H9 (cell line): ENCODE measurements at regions not wholly inside any gene's neighbourhood (a gene's known extent, or its start where the extent isn't known, plus 50 kb on each side); places are given as distances from the start of the nearest gene placed in this dataset.

Experiments
- DNase-seq: peaks from one replicate; pipeline ENCODE4 v3.0.0-alpha.2; 2017
- H2AFZ ChIP-seq: one replicate; pipeline ENCODE4 v1.6.1; 2013; ENCODE audit warnings: mild to moderate bottlenecking, low read length, control low read depth, moderate library complexity
- H2AK5ac ChIP-seq: 2 replicates; pipeline ENCODE4 v1.6.1; 2013; ENCODE audit warnings: low read length, control low read depth, mixed read lengths; ENCODE audit not compliant: insufficient read length
- H2BK120ac ChIP-seq: one replicate; pipeline ENCODE4 v1.6.1; 2013; ENCODE audit warnings: low read depth, mild to moderate bottlenecking, low read length, control low read depth, inconsistent platforms; ENCODE audit not compliant: poor library complexity, severe bottlenecking
- H2BK12ac ChIP-seq: 2 replicates; pipeline ENCODE4 v1.6.1; 2013; ENCODE audit warnings: low read length, control low read depth, mixed read lengths, low read depth; ENCODE audit not compliant: insufficient read length
- H2BK15ac ChIP-seq: 2 replicates; pipeline ENCODE4 v1.6.1; 2013; ENCODE audit warnings: low read depth, low read length, control low read depth
- H2BK20ac ChIP-seq: one replicate; pipeline ENCODE4 v1.6.1; 2013; ENCODE audit warnings: low read depth, mild to moderate bottlenecking, low read length, control low read depth, inconsistent platforms; ENCODE audit not compliant: poor library complexity, severe bottlenecking
- H2BK5ac ChIP-seq: 2 replicates; pipeline ENCODE4 v1.6.1; 2013; ENCODE audit warnings: low read length, control low read depth, mixed read lengths; ENCODE audit not compliant: insufficient read length
- H3K14ac ChIP-seq: 2 replicates; pipeline ENCODE4 v1.6.1; 2013; ENCODE audit warnings: low read length, control low read depth; ENCODE audit not compliant: insufficient read depth
- H3K18ac ChIP-seq: 2 replicates; pipeline ENCODE4 v1.6.1; 2013; ENCODE audit warnings: low read depth, mild to moderate bottlenecking, mixed read lengths, low read length, control low read depth; ENCODE audit not compliant: insufficient read length
- H3K23ac ChIP-seq: 2 replicates; pipeline ENCODE4 v1.6.1; 2013; ENCODE audit warnings: low read length, control low read depth, mixed read lengths, low read depth; ENCODE audit not compliant: insufficient read length
- H3K23me2 ChIP-seq: 2 replicates; pipeline ENCODE4 v1.6.1; 2013; ENCODE audit warnings: low read depth, mild to moderate bottlenecking, mixed read lengths, low read length, control low read depth; ENCODE audit not compliant: insufficient read length, poor library complexity, severe bottlenecking
- H3K27ac ChIP-seq: 2 replicates; pipeline ENCODE4 v1.5.1; 2013; ENCODE audit warnings: low read length, control low read depth, mixed read lengths, low read depth; ENCODE audit not compliant: insufficient read length
- H3K27me3 ChIP-seq: 2 replicates; pipeline ENCODE4 v1.6.1; 2013; ENCODE audit warnings: low read length, control low read depth, inconsistent platforms; ENCODE audit not compliant: insufficient read depth
- H3K4ac ChIP-seq: 2 replicates; pipeline ENCODE4 v1.6.1; 2013; ENCODE audit warnings: low read depth, mild to moderate bottlenecking, control low read depth, inconsistent platforms, low read length, moderate library complexity
- H3K4me1 ChIP-seq: 2 replicates; pipeline ENCODE4 v1.6.1; 2013; ENCODE audit warnings: low read length, control low read depth, inconsistent platforms; ENCODE audit not compliant: insufficient read depth
- H3K4me2 ChIP-seq: 2 replicates; pipeline ENCODE4 v1.6.1; 2013; ENCODE audit warnings: low read length, control low read depth, mixed read lengths; ENCODE audit not compliant: insufficient read length, insufficient read depth
- H3K56ac ChIP-seq: 2 replicates; pipeline ENCODE4 v1.6.1; 2013; ENCODE audit warnings: low read depth, mild to moderate bottlenecking, mixed read lengths, low read length, control low read depth; ENCODE audit not compliant: insufficient read length
- H3K79me1 ChIP-seq: 2 replicates; pipeline ENCODE4 v1.6.1; 2013; ENCODE audit warnings: low read depth, mild to moderate bottlenecking, moderate library complexity, low read length, control low read depth, inconsistent platforms; ENCODE audit not compliant: insufficient read depth, poor library complexity, severe bottlenecking
- H3K79me2 ChIP-seq: 2 replicates; pipeline ENCODE4 v1.6.1; 2013; ENCODE audit warnings: low read length, control low read depth, inconsistent platforms; ENCODE audit not compliant: insufficient read depth
- H3K9ac ChIP-seq: 2 replicates; pipeline ENCODE4 v1.6.1; 2013; ENCODE audit warnings: low read length, control low read depth, mixed read lengths; ENCODE audit not compliant: insufficient read length; ENCODE audit errors: extremely low read depth
- H3K9me3 ChIP-seq: one replicate; pipeline ENCODE4 v1.6.1; 2013; ENCODE audit warnings: low read depth, low read length, inconsistent platforms; ENCODE audit not compliant: control insufficient read depth
- H3T11ph ChIP-seq: one replicate; pipeline ENCODE4 v1.6.1; 2013; ENCODE audit warnings: mild to moderate bottlenecking, low read length, control low read depth, inconsistent platforms
- H4K20me1 ChIP-seq: one replicate; pipeline ENCODE4 v1.6.1; 2013; ENCODE audit not compliant: control insufficient read depth, insufficient read length, insufficient read depth
- H4K5ac ChIP-seq: 2 replicates; pipeline ENCODE4 v1.6.1; 2013; ENCODE audit warnings: low read depth, mild to moderate bottlenecking, mixed read lengths, low read length, control low read depth; ENCODE audit not compliant: insufficient read length
- H4K8ac ChIP-seq: replicated peaks from 2 replicates; pipeline ENCODE4 v1.6.1; 2013; ENCODE audit warnings: low read length, control low read depth, mixed read lengths, low read depth; ENCODE audit not compliant: insufficient read length
- H4K91ac ChIP-seq: 2 replicates; pipeline ENCODE4 v1.6.1; 2013; ENCODE audit warnings: low read depth, mild to moderate bottlenecking, moderate library complexity, mixed read lengths, low read length, control low read depth; ENCODE audit not compliant: insufficient read length
- H3K27ac Mint-ChIP-seq, 3 experiments: 2 replicates in 2 of 3; 3 replicates in 1 of 3; pipeline ENCODE4 v1.8.0; 2020 to 2021; ENCODE audit warnings: mixed read lengths in 3 of 3, mild to moderate bottlenecking in 1 of 3, moderate library complexity in 1 of 3
- H3K27me3 Mint-ChIP-seq: 2 replicates; pipeline ENCODE4 v1.8.0; 2021; ENCODE audit warnings: low read depth, mild to moderate bottlenecking, moderate library complexity, mixed read lengths
- H3K36me3 Mint-ChIP-seq, 3 experiments: 2 replicates in 2 of 3; 3 replicates in 1 of 3; pipeline ENCODE4 v1.8.0; 2020 to 2021; ENCODE audit warnings: low read depth in 3 of 3, mixed read lengths in 3 of 3; ENCODE audit not compliant: insufficient read depth in 1 of 3
- H3K4me1 Mint-ChIP-seq, 2 experiments: 2 replicates each; pipeline ENCODE4 v1.8.0; 2020; ENCODE audit warnings: mixed read lengths in 2 of 2
- H3K4me3 Mint-ChIP-seq, 2 experiments: 2 replicates in 1 of 2; 3 replicates in 1 of 2; pipeline ENCODE4 v1.8.0; 2020 to 2021; ENCODE audit warnings: mild to moderate bottlenecking in 2 of 2, mixed read lengths in 2 of 2, moderate library complexity in 1 of 2
- H3K9me3 Mint-ChIP-seq, 2 experiments: 2 replicates in 1 of 2; 3 replicates in 1 of 2; pipeline ENCODE4 v1.8.0; 2020; ENCODE audit warnings: mild to moderate bottlenecking in 2 of 2, mixed read lengths in 2 of 2, moderate library complexity in 1 of 2
- WGBS: extraction: QIAGEN DNeasy Blood & Tissue Kit; methylation state at CpG from one replicate; pipeline ENCODE4 v1.1.7; 2013; ENCODE audit warnings: missing lambda C conversion rate, low lambda C conversion rate, mixed read lengths; ENCODE audit not compliant: insufficient read length; ENCODE audit errors: extremely low coverage; 5-methylcytosine and 5-hydroxymethylcytosine counted together
- TF ChIP-seq, protein P1 (sequence below): fragments of 200-600 bp; sonication (generic); conservative IDR thresholded peaks from 3 replicates; pipeline ENCODE4 v1.8.0; 2021; ENCODE audit warnings: antibody characterized with exemption, mild to moderate bottlenecking

DNA sequence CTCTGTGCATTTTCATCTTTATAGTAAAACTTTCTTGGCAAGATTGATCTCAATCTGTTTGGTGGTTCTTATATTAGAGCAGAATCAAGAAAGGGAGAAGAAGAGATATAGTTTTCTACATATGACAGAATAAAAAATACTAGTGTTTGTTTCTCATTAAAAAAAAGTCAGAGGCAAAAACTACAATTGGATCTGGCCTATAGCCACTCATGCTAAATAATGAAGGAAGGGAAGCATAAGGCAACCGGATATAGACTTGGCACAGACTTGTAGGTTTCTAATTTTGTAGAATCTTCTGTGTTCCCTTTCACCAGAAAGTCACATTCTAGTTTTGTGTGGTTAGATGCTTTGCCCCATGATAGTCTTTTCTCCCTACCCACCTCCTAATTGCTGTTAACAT is 306.2 kb downstream of the PIK3R1 start:
- no peak for DNase-seq
- no peak overlapping the region for H3K27ac Mint-ChIP-seq
- Histone ChIP-seq H2BK15ac (no peak overlapping the region), H3K56ac (no peak overlapping the region), H4K20me1 (no peaks in the 10 kb centered on the region), H3K27ac (no peak overlapping the region), H3K9me3 (no peaks in the 10 kb centered on the region), H3K79me2 (no peaks in the 10 kb centered on the region), H3K4ac (no peak overlapping the region), H2BK12ac (no peak overlapping the region), H3K27me3 (no peaks in the 10 kb centered on the region), H3K4me1 (no peaks in the 10 kb centered on the region), H3K23ac (no peak overlapping the region), H2AK5ac (no peak overlapping the region), H4K8ac (no peak overlapping the region), H2BK120ac (no peak overlapping the region), H2BK5ac (no peak overlapping the region), H3K23me2 (no peaks in the 10 kb centered on the region), H4K91ac (no peak overlapping the region), H3K4me2 (no peak overlapping the region), H3K18ac (no peak overlapping the region), H3T11ph (no peak overlapping the region), H3K79me1 (no peaks in the 10 kb centered on the region), H2AFZ (no peak overlapping the region), H3K14ac (no peak overlapping the region), H4K5ac (no peak overlapping the region), H3K9ac (no peak overlapping the region), H2BK20ac (no peak overlapping the region)
- H3K4me3 Mint-ChIP-seq, result no peak overlapping the region
- peaks cover 3 to 5% of the 10 kb centered on the region in 2 experiments; a peak in 3 of 5 replicates for H3K9me3 Mint-ChIP-seq
- TF ChIP-seq, protein P1, sequence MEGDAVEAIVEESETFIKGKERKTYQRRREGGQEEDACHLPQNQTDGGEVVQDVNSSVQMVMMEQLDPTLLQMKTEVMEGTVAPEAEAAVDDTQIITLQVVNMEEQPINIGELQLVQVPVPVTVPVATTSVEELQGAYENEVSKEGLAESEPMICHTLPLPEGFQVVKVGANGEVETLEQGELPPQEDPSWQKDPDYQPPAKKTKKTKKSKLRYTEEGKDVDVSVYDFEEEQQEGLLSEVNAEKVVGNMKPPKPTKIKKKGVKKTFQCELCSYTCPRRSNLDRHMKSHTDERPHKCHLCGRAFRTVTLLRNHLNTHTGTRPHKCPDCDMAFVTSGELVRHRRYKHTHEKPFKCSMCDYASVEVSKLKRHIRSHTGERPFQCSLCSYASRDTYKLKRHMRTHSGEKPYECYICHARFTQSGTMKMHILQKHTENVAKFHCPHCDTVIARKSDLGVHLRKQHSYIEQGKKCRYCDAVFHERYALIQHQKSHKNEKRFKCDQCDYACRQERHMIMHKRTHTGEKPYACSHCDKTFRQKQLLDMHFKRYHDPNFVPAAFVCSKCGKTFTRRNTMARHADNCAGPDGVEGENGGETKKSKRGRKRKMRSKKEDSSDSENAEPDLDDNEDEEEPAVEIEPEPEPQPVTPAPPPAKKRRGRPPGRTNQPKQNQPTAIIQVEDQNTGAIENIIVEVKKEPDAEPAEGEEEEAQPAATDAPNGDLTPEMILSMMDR, result no peak
- H3K36me3 Mint-ChIP-seq, result peaks cover 0 to 6% (median 2%) of the 10 kb centered on the region in 3 experiments; a peak in 2 of 7 replicates
- H3K27me3 Mint-ChIP-seq, result no peaks in the 10 kb centered on the region
- no CpG with 5 or more reads among the region's 1 CpG for WGBS
- H3K4me1 Mint-ChIP-seq, result peaks cover 0 to 4% of the 10 kb centered on the region in 2 experiments; a peak in 1 of 4 replicates
